ENCODE measurements at regions not wholly inside any gene's neighbourhood (a gene's known extent, or its start where the extent isn't known, plus 50 kb on each side); places are given as distances from the start of the nearest gene placed in this dataset.

- H3K27ac ChIP-seq (ENCODE audit: low read length), result no peak overlapping the region
- H3K36me3 ChIP-seq (replicated peaks; ENCODE audit: low read depth, low read length), result no peaks in the 10 kb centered on the region
- H2AFZ ChIP-seq (ENCODE audit: low read depth, low read length), result no peak overlapping the region
- H3K27me3 ChIP-seq (ENCODE audit: low read depth, low read length), result no peaks in the 10 kb centered on the region
- no peaks in the 10 kb centered on the region for H3K9me3 ChIP-seq (ENCODE audit: insufficient read depth, low read length)
- no peaks in the 10 kb centered on the region for H3K79me2 ChIP-seq (ENCODE audit: low read length)
- no peak overlapping the region for H3K4me2 ChIP-seq (ENCODE audit: low read length)
- H3K9ac ChIP-seq (ENCODE audit: low read length), result no peak overlapping the region
- no peak overlapping the region for H3K4me3 ChIP-seq (ENCODE audit: low read length)
- TF ChIP-seq CTCF (IDR thresholded peaks at IDR 0.05; ENCODE audit: low read depth, low read length) (no peak), EZH2phosphoT487 (IDR thresholded peaks at IDR 0.05; ENCODE audit: low read depth) (no peak)
- no peaks in the 10 kb centered on the region for H4K20me1 ChIP-seq (ENCODE audit: insufficient read depth, low read length)
- no peaks in the 10 kb centered on the region for H3K4me1 ChIP-seq (ENCODE audit: low read length)
Observed at GRCh38 chrX:85622635-85623034, 243.2 kb upstream of the POF1B start.

- H3K27me3 ChIP-seq (ENCODE audit: low read depth, low read length), result no peaks in the 10 kb centered on the region
- H4K20me1 ChIP-seq (ENCODE audit: insufficient read depth, low read length), result no peaks in the 10 kb centered on the region
- H3K4me1 ChIP-seq (ENCODE audit: low read length), result no peaks in the 10 kb centered on the region
- H2AFZ ChIP-seq (ENCODE audit: low read depth, low read length), result no peak overlapping the region
- no peaks in the 10 kb centered on the region for H3K9me3 ChIP-seq (ENCODE audit: insufficient read depth, low read length)
- H3K27ac ChIP-seq (ENCODE audit: low read length), result no peak overlapping the region
- no peaks in the 10 kb centered on the region for H3K36me3 ChIP-seq (replicated peaks; ENCODE audit: low read depth, low read length)
- no peak overlapping the region for H3K4me2 ChIP-seq (ENCODE audit: low read length)
- H3K9ac ChIP-seq (ENCODE audit: low read length), result no peak overlapping the region
- TF ChIP-seq CTCF (IDR thresholded peaks at IDR 0.05; ENCODE audit: low read depth, low read length), result no peak
- TF ChIP-seq EZH2phosphoT487 (IDR thresholded peaks at IDR 0.05; ENCODE audit: low read depth), result no peak
- H3K79me2 ChIP-seq (ENCODE audit: low read length), result no peaks in the 10 kb centered on the region
- H3K4me3 ChIP-seq (ENCODE audit: low read length), result no peak overlapping the region
Observed at GRCh38 chrX:85620466-85620865, 241.0 kb upstream of the POF1B start.

- TF ChIP-seq EZH2phosphoT487 (IDR thresholded peaks at IDR 0.05; ENCODE audit: low read depth), result no peak
- no peak for TF ChIP-seq CTCF (IDR thresholded peaks at IDR 0.05; ENCODE audit: low read depth, low read length)
- no peak overlapping the region for H3K27ac ChIP-seq (ENCODE audit: low read length)
- H3K79me2 ChIP-seq (ENCODE audit: low read length), result no peaks in the 10 kb centered on the region
- H3K9me3 ChIP-seq (ENCODE audit: insufficient read depth, low read length), result no peaks in the 10 kb centered on the region
- H3K36me3 ChIP-seq (replicated peaks; ENCODE audit: low read depth, low read length), result no peaks in the 10 kb centered on the region
- H2AFZ ChIP-seq (ENCODE audit: low read depth, low read length), result no peak overlapping the region
- H3K9ac ChIP-seq (ENCODE audit: low read length), result no peak overlapping the region
- no peaks in the 10 kb centered on the region for H4K20me1 ChIP-seq (ENCODE audit: insufficient read depth, low read length)
- no peak overlapping the region for H3K4me2 ChIP-seq (ENCODE audit: low read length)
- no peaks in the 10 kb centered on the region for H3K27me3 ChIP-seq (ENCODE audit: low read depth, low read length)
- H3K4me3 ChIP-seq (ENCODE audit: low read length), result no peak overlapping the region
- H3K4me1 ChIP-seq (ENCODE audit: low read length), result no peaks in the 10 kb centered on the region
Observed at GRCh38 chrX:85619962-85620361, 240.5 kb upstream of the POF1B start.

- H3K9me3 ChIP-seq (ENCODE audit: insufficient read depth, low read length), result no peaks in the 10 kb centered on the region
- H3K4me1 ChIP-seq (ENCODE audit: low read length), result no peaks in the 10 kb centered on the region
- no peaks in the 10 kb centered on the region for H3K79me2 ChIP-seq (ENCODE audit: low read length)
- H4K20me1 ChIP-seq (ENCODE audit: insufficient read depth, low read length), result no peaks in the 10 kb centered on the region
- no peaks in the 10 kb centered on the region for H3K36me3 ChIP-seq (replicated peaks; ENCODE audit: low read depth, low read length)
- no peak overlapping the region for H2AFZ ChIP-seq (ENCODE audit: low read depth, low read length)
- H3K9ac ChIP-seq (ENCODE audit: low read length), result no peak overlapping the region
- H3K4me3 ChIP-seq (ENCODE audit: low read length), result no peak overlapping the region
- H3K4me2 ChIP-seq (ENCODE audit: low read length), result no peak overlapping the region
- TF ChIP-seq CTCF (IDR thresholded peaks at IDR 0.05; ENCODE audit: low read depth, low read length) (peak; percentile 53), EZH2phosphoT487 (IDR thresholded peaks at IDR 0.05; ENCODE audit: low read depth) (no peak)
- H3K27ac ChIP-seq (ENCODE audit: low read length), result no peak overlapping the region
- no peaks in the 10 kb centered on the region for H3K27me3 ChIP-seq (ENCODE audit: low read depth, low read length)
Observed at GRCh38 chrX:85611926-85612325, 232.5 kb upstream of the POF1B start.
